SK-N-MC (cell line): ENCODE measurements at regions not wholly inside any gene's neighbourhood (a gene's known extent, or its start where the extent isn't known, plus 50 kb on each side); places are given as distances from the start of the nearest gene placed in this dataset.

Source experiments
- EZH2 ChIP-seq: fragments of 200-600 bp; sonication (generic); IDR thresholded peaks from one replicate; pipeline ENCODE4 v1.6.1; 2017; ENCODE audit warnings: antibody characterized with exemption
- POLR2AphosphoS5 ChIP-seq: IDR thresholded peaks from 2 replicates; pipeline ENCODE4 v1.6.1; 2012; ENCODE audit warnings: mild to moderate bottlenecking, low read depth, low read length, borderline replicate concordance

DNA sequence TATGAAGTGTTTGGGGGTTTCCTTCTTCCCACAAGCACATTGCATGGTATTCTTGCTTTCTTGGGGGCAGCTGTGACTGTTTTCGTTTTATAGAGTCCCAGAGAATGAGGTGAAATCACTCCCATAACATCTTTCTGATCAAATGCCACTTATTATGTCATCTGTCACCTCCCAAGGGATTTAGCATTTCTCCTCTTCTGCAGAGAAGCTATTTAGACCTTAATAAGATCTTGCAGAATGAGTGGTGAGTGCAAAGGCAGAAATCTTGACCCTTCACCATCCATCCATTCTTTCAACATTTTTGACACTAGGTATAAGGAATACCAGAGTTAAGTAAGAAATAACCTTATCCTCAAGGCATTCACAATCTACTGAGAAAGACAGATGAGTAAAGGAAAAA is 318.6 kb upstream of the POU3F1 start:
- TF ChIP-seq EZH2, result no peak
- no peak for TF ChIP-seq POLR2AphosphoS5
